ENCODE measurements at regions not wholly inside any gene's neighbourhood (a gene's known extent, or its start where the extent isn't known, plus 50 kb on each side); places are given as distances from the start of the nearest gene placed in this dataset.

DNA sequence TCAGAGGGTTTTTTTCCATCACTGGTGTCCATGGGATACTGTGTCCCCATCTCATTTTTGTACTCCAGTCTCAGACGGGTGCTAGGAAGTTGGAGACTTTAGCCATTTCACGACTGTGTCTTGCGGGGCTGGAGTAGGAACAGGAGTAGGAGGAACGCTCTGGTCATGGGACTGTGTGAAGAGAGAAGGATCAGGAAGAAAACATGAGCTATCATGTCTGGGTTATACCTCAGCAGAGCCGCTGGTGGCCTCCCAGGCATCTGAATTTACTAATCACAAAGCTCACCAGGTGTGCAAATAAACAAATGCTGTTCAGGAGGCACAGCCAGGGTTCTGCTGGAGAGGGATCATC lies 225.4 kb downstream of the SEC14L1 start:
- ChIA-PET POLR2A (ENCODE audit: low non-redundant PET) (no interaction called here), CTCF (interaction anchor here (0.6 to 1.4 kb wide), 4 partner anchors 63 to 498 kb away, joined by 3 to 5 read pairs (median 4); no protein-coding TSS in a partner anchor)
- no peak for TF ChIP-seq CTCF (conservative IDR thresholded peaks at IDR 0.05; ENCODE audit: low read depth)
- H3K27ac ChIP-seq = peak overlapping the region; percentile 78
- no peak for DNase-seq (ENCODE audit: low spot score)

- TF ChIP-seq CTCF (conservative IDR thresholded peaks at IDR 0.05; ENCODE audit: low read depth) = no peak
- no peak for DNase-seq (ENCODE audit: low spot score)
- ChIA-PET CTCF (interaction anchor here (0.7 to 1.4 kb wide), 2 partner anchors 63 to 499 kb away, joined by 3 to 5 read pairs; no protein-coding TSS in a partner anchor), POLR2A (ENCODE audit: low non-redundant PET) (no interaction called here)
- peak overlapping the region; percentile 78 for H3K27ac ChIP-seq
These were observed 225.9 kb downstream of the SEC14L1 start for GRCh38 chr17:77366558-77367245.

DNA sequence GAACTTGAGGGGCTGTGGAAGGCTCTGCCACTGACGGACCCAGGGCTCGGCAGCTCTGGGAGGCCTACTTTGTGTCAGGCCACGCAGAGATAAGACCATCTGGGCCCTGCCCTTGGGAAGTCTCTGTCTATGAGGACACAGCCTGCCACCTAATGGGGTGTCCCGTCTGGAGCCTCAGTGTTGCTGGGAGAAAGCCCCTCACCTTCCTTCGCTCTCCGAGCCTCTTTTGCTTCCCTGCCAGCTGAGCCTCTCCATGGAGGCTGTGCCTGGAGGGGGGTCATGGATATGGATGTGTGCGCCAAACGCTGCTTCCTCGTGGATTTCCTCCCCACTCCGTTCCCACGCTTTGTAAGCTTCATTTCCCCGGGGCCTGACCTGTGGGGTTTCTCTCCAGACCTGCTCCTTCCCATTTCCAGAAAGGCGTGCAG lies 228.8 kb downstream of the SEC14L1 start:
- no peak for DNase-seq (ENCODE audit: low spot score)
- no peak for TF ChIP-seq CTCF (conservative IDR thresholded peaks at IDR 0.05; ENCODE audit: low read depth)
- POLR2A ChIA-PET (ENCODE audit: low non-redundant PET) = no interaction called here
- CTCF ChIA-PET = no interaction called here
- H3K27ac ChIP-seq = peak overlapping the region; percentile 73

- ChIA-PET CTCF (interaction anchor here (0.6 kb wide), 1 partner anchor 24 kb away, joined by 3 read pairs; no protein-coding TSS in a partner anchor), POLR2A (ENCODE audit: low non-redundant PET) (no interaction called here)
- no peak for TF ChIP-seq CTCF (conservative IDR thresholded peaks at IDR 0.05; ENCODE audit: low read depth)
- H3K27ac ChIP-seq = peak overlapping the region; percentile 73
- DNase-seq (ENCODE audit: low spot score) = no peak
These were observed 229.8 kb downstream of the SEC14L1 start for GRCh38 chr17:77370586-77370985.

- no peak for DNase-seq (ENCODE audit: low spot score)
- peak overlapping the region; percentile 73 for H3K27ac ChIP-seq
- CTCF ChIA-PET = no interaction called here
- no peak for TF ChIP-seq CTCF (conservative IDR thresholded peaks at IDR 0.05; ENCODE audit: low read depth)
- POLR2A ChIA-PET (ENCODE audit: low non-redundant PET) = no interaction called here
These were observed 230.5 kb downstream of the SEC14L1 start for GRCh38 chr17:77371117-77371887.

GRCh38 chr17:77371888-77372443 lies 231.2 kb downstream of the SEC14L1 start:
- DNase-seq (ENCODE audit: low spot score) = no peak
- peak overlapping the region; percentile 73 for H3K27ac ChIP-seq
- TF ChIP-seq CTCF (conservative IDR thresholded peaks at IDR 0.05; ENCODE audit: low read depth) = no peak
- ChIA-PET CTCF (no interaction called here), POLR2A (ENCODE audit: low non-redundant PET) (no interaction called here)
